HG02571 (cell line): ENCODE measurements at regions not wholly inside any gene's neighbourhood (a gene's known extent, or its start where the extent isn't known, plus 50 kb on each side); places are given as distances from the start of the nearest gene placed in this dataset.
"Not testable (repeated sequence)": the region's sequence is repeated elsewhere in the genome, so short reads cannot be mapped to it uniquely, and the experiment has no call there.

Experiments
- ATAC-seq: cut with Tn5 transposase; IDR thresholded peaks from one replicate; pipeline ENCODE4 v1.9.1; 2021; ENCODE audit warnings: mild to moderate bottlenecking, moderate library complexity; ENCODE audit not compliant: unreplicated experiment

GRCh38 chr20:1811621-1812498 lies 83.3 kb upstream of the SIRPA start:
- ATAC-seq = no peak

- no peak for ATAC-seq
Measured at GRCh38 chr20:1810926-1811620, 84.1 kb upstream of the SIRPA start.

GRCh38 chr20:1810572-1810925 lies 84.7 kb upstream of the SIRPA start:
- ATAC-seq = no peak

- no peak for ATAC-seq
Measured at GRCh38 chr20:1809611-1810510, 85.3 kb upstream of the SIRPA start.

DNA sequence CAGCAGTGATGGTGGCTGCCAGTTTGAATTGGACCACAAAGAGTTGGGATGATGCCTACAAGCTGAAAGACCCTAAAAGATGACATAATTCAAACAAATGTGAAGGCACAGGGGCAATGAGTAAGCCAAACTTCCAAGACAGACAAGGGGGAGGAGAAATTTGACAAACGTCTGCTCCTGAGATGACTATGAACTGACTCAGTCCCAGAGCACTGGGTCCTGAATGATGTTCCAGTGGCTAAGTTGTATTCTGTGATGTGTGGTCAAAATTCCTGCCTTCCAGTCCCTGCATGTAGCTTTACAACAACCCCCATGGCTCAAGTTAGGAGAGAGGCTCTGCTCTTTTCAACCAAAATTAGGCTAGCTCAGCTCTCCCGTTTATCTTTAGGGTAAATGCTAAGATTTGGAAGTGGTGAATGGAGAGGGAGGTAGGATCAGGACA lies 86.1 kb upstream of the SIRPA start:
- no peak for ATAC-seq

- ATAC-seq = no peak
Measured at GRCh38 chr20:1808101-1808500, 87.1 kb upstream of the SIRPA start.

GRCh38 chr20:1807394-1807793 lies 87.8 kb upstream of the SIRPA start:
- no peak for ATAC-seq

GRCh38 chr20:1806456-1806855 lies 88.8 kb upstream of the SIRPA start:
- ATAC-seq = no peak

DNA sequence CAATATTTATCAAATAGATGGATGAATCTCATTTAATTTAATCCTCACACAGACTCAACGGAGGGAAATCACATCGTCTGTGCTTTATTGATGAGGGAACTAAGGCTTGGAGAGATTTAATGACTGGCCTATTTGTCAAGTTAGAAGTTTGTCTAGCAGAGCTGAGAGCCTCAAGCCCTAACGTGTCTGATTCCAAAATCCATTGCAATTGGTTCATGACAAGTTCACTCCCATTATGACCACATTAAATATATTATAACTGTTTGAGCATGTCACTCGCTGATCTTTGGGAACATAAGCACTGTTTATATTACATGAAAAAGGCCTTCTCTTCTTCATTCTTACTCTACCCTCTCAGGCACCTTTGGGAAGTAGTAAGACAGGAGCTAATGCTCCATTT lies 89.4 kb upstream of the SIRPA start:
- no peak for ATAC-seq

- no peak for ATAC-seq
Measured at GRCh38 chr20:1805161-1805581, 90.0 kb upstream of the SIRPA start.

DNA sequence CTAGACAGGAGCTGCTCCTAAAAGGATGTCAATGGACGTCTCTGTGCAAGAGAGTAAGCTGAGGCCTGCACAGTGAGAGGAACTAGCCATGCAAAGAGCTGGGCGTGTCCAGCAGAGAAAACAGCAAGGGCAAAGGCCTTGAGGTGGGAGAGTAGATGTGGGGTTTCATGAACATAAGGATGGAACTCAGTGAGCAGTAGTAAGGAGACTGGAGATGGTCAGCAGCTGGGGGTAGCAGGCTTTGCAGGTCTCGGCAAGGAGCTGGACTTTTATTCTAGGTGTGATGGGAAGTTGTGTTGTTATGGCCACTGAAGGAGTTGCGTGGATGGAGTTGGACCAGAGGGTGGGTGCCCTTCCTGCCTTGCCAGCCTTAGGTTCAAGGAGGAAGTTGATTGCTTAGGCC lies 90.7 kb upstream of the SIRPA start:
- no peak for ATAC-seq

DNA sequence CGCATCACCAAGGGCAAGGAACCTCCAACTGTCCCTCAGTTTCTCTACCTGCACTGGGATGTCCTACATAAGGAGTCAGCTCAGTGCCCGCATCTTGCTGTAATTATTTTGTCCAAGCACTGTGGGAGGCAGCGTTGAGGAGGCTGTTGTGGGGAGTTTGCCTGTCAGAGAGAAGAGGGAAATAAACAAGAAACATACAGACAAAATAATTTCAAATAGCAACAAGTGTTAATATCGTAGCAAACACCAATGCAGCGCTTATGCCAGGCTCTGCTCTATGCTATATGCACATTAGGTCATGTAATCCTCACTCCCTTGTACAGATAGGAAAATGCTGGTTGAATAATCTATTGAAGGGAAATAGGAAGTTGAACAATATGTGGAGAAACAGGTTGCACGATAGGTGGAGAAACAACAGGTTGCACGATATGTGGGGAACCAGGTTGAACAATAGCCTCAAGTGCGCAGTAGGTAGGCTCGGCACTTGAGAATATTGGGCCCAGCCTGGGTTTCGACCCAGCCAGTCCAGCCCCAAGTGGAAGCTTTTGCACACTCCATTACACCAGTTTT lies 91.2 kb upstream of the SIRPA start:
- ATAC-seq = no peak

- ATAC-seq = no peak
Measured at GRCh38 chr20:1803061-1803931, 91.9 kb upstream of the SIRPA start.

DNA sequence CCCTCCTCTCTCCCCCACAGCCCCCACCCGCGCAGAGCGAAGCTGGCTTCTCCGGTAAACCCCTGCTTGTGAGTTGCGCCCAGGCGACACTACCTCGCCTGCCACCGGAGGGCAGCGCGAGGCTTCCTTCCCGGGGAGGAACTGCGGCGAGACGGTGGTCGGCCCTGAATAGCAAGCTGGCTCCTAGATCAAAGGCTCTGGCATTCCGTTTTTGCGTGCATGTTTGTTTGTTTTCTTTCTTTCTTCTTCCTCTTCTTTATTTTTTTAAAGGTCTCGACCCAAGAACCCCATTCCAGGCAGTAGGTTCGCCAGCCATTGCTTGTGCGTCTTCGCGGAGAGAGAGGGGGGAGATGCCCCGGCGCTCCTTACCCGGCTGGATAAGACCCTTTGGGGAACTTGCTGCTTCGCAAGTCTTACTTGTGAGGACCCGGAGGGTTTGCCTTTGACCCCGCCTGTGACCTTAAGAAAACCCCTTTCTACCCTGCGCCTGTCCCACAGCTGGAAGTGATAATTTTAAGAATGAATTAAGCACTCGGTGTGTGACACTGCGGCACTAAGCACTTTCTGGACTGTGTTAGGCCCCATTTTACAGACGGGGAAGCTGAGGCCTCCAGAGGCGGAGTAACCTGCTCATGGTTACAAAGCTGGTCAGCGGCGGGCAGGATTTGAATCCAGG lies 92.7 kb upstream of the SIRPA start:
- ATAC-seq = no peak

DNA sequence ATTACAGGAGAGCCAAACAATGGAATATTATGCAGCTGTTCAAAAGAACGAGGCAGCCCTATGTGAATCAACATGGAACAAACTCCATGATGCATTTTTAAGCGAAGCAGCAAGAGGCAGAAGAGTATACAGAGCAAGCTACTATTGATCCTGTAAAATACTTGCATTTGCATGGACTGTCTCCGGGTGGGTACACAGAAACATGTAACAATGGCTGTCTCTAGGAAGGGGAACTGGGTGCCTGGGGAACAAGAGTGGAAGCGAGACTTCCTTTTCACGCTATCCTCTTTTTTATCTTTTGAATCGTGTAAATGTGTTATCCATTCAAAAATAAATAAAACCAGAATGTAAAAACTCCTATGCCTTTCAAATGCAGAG lies 93.3 kb upstream of the SIRPA start:
- no peak for ATAC-seq

GRCh38 chr20:1801225-1801928 lies 93.8 kb upstream of the SIRPA start:
- no peak for ATAC-seq

GRCh38 chr20:1800777-1801176 lies 94.4 kb upstream of the SIRPA start:
- no peak for ATAC-seq

GRCh38 chr20:1800180-1800579 lies 95.0 kb upstream of the SIRPA start:
- no peak for ATAC-seq

DNA sequence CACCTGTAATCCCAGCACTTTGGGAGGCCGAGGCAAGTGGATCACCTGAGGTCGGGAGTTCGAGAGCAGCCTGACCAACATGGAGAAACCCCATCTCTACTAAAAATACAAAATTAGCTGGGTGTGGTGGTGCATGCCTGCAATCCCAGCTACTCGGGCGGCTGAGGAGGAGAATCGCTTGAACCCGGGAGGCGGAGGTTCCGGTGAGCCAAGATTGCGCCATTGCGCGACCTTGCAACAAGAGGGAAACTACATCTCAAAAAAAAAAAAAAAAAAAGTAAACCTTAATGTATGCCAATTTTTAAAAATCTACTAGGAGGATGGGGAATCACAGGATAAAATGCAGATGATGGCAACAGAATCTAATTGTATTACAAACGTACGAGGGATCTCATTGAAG lies 95.5 kb upstream of the SIRPA start:
- not testable (repeated sequence) for ATAC-seq
